Effector memory CD4-positive, alpha-beta T cell (primary cell): ENCODE measurements at regions not wholly inside any gene's neighbourhood (a gene's known extent, or its start where the extent isn't known, plus 50 kb on each side); places are given as distances from the start of the nearest gene placed in this dataset.

Source experiments
- DNase-seq, 3 donors: peaks; one replicate each; pipeline ENCODE4 v3.0.0-alpha.2; 2020
- H3K27ac ChIP-seq: 2 replicates; pipeline ENCODE4 v1.7.0; 2013; ENCODE audit warnings: mild to moderate bottlenecking, low read length, moderate library complexity; ENCODE audit not compliant: insufficient read depth, poor library complexity, severe bottlenecking
- H3K27me3 ChIP-seq: replicated peaks from 2 replicates; pipeline ENCODE4 v1.7.0; 2013; ENCODE audit warnings: mild to moderate bottlenecking, low read length; ENCODE audit not compliant: insufficient read depth, control insufficient read depth, poor library complexity, severe bottlenecking
- H3K36me3 ChIP-seq: 2 replicates; pipeline ENCODE4 v1.7.0; 2013; ENCODE audit warnings: mild to moderate bottlenecking, low read length, moderate library complexity; ENCODE audit not compliant: control insufficient read depth, insufficient read depth
- H3K4me1 ChIP-seq: 2 replicates; pipeline ENCODE4 v1.7.0; 2013; ENCODE audit warnings: low read length, mild to moderate bottlenecking; ENCODE audit not compliant: control insufficient read depth, insufficient read depth, poor library complexity, severe bottlenecking
- H3K4me3 ChIP-seq: 2 replicates; pipeline ENCODE4 v1.7.0; 2013; ENCODE audit warnings: low read length, low read depth, mild to moderate bottlenecking; ENCODE audit not compliant: insufficient read depth, poor library complexity, severe bottlenecking
- H3K9me3 ChIP-seq: 2 replicates; pipeline ENCODE4 v1.7.0; 2013; ENCODE audit warnings: mild to moderate bottlenecking, low read length, moderate library complexity; ENCODE audit not compliant: control insufficient read depth

- no peaks in the 10 kb centered on the region for H3K27me3 ChIP-seq
- peaks cover 20% of the 10 kb centered on the region for H3K4me1 ChIP-seq
- no peaks in the 10 kb centered on the region for H3K9me3 ChIP-seq
- H3K36me3 ChIP-seq: no peaks in the 10 kb centered on the region
- no peak overlapping the region for H3K27ac ChIP-seq
- H3K4me3 ChIP-seq: no peak overlapping the region
- no peak for DNase-seq
These were observed 118.0 kb upstream of the MEF2A start for GRCh38 chr15:99447497-99448371.

- Histone ChIP-seq H3K4me3 (no peak overlapping the region), H3K4me1 (peaks cover 8% of the 10 kb centered on the region), H3K9me3 (no peaks in the 10 kb centered on the region), H3K27ac (no peak overlapping the region), H3K36me3 (no peaks in the 10 kb centered on the region), H3K27me3 (no peaks in the 10 kb centered on the region)
- DNase-seq: no peak
These were observed 116.3 kb upstream of the MEF2A start for GRCh38 chr15:99449514-99449913.

GRCh38 chr15:99450896-99451358 is 114.9 kb upstream of the MEF2A start:
- H3K9me3 ChIP-seq: no peaks in the 10 kb centered on the region
- peak; percentile 21 to 38 (median 23) for DNase-seq
- peaks cover 4% of the 10 kb centered on the region for H3K4me1 ChIP-seq
- no peak overlapping the region for H3K27ac ChIP-seq
- H3K36me3 ChIP-seq: no peaks in the 10 kb centered on the region
- H3K27me3 ChIP-seq: no peaks in the 10 kb centered on the region
- peak overlapping the region; percentile 41 for H3K4me3 ChIP-seq

- peak overlapping the region; percentile 41 for H3K4me3 ChIP-seq
- no peaks in the 10 kb centered on the region for H3K9me3 ChIP-seq
- no peak overlapping the region for H3K27ac ChIP-seq
- DNase-seq: no peak
- no peaks in the 10 kb centered on the region for H3K27me3 ChIP-seq
- no peaks in the 10 kb centered on the region for H3K36me3 ChIP-seq
- peaks cover 4% of the 10 kb centered on the region for H3K4me1 ChIP-seq
These were observed 114.3 kb upstream of the MEF2A start for GRCh38 chr15:99451484-99451883.

- H3K27me3 ChIP-seq: no peaks in the 10 kb centered on the region
- H3K27ac ChIP-seq: no peak overlapping the region
- H3K4me1 ChIP-seq: peaks cover 4% of the 10 kb centered on the region
- no peaks in the 10 kb centered on the region for H3K36me3 ChIP-seq
- no peak for DNase-seq
- H3K9me3 ChIP-seq: no peaks in the 10 kb centered on the region
- H3K4me3 ChIP-seq: no peak overlapping the region
These were observed 113.8 kb upstream of the MEF2A start for GRCh38 chr15:99452010-99452409.

GRCh38 chr15:99452728-99453636 is 112.8 kb upstream of the MEF2A start:
- no peak overlapping the region for H3K27ac ChIP-seq
- H3K9me3 ChIP-seq: no peaks in the 10 kb centered on the region
- no peak overlapping the region for H3K4me3 ChIP-seq
- no peaks in the 10 kb centered on the region for H3K27me3 ChIP-seq
- no peaks in the 10 kb centered on the region for H3K36me3 ChIP-seq
- no peak for DNase-seq
- H3K4me1 ChIP-seq: peaks cover 4% of the 10 kb centered on the region

GRCh38 chr15:99453637-99454030 is 112.2 kb upstream of the MEF2A start:
- no peak for DNase-seq
- no peaks in the 10 kb centered on the region for H3K27me3 ChIP-seq
- no peak overlapping the region for H3K27ac ChIP-seq
- H3K4me1 ChIP-seq: peaks cover 4% of the 10 kb centered on the region
- no peak overlapping the region for H3K4me3 ChIP-seq
- no peaks in the 10 kb centered on the region for H3K36me3 ChIP-seq
- no peaks in the 10 kb centered on the region for H3K9me3 ChIP-seq

GRCh38 chr15:99454107-99454809 is 111.5 kb upstream of the MEF2A start:
- no peak overlapping the region for H3K27ac ChIP-seq
- H3K27me3 ChIP-seq: no peaks in the 10 kb centered on the region

GRCh38 chr15:99454941-99455788 is 110.6 kb upstream of the MEF2A start:
- no peak for DNase-seq

More at GRCh38 chr15:99454107-99454809, 111.5 kb upstream of the MEF2A start:
- H3K4me3 ChIP-seq: no peak overlapping the region
- H3K9me3 ChIP-seq: no peaks in the 10 kb centered on the region
- DNase-seq: no peak
- no peaks in the 10 kb centered on the region for H3K36me3 ChIP-seq
- peaks cover 4% of the 10 kb centered on the region for H3K4me1 ChIP-seq

More at GRCh38 chr15:99454941-99455788, 110.6 kb upstream of the MEF2A start:
- H3K27ac ChIP-seq: no peak overlapping the region
- peaks cover 4% of the 10 kb centered on the region for H3K4me1 ChIP-seq
- H3K9me3 ChIP-seq: no peaks in the 10 kb centered on the region
- no peak overlapping the region for H3K4me3 ChIP-seq
- no peaks in the 10 kb centered on the region for H3K27me3 ChIP-seq
- no peaks in the 10 kb centered on the region for H3K36me3 ChIP-seq
